SKM-1 treated with dmso at 0.1 percent for 144 hours (cell line): ENCODE measurements at regions not wholly inside any gene's neighbourhood (a gene's known extent, or its start where the extent isn't known, plus 50 kb on each side); places are given as distances from the start of the nearest gene placed in this dataset.

ENCODE experiments used
- DNase-seq: peaks from one replicate; lab custom pipeline; 2025; ENCODE audit not compliant: unreplicated experiment; lab: John Stamatoyannopoulos, UW

GRCh38 chr5:4215143-4215542, 619.5 kb downstream of the IRX1 start:
- DNase-seq, result no peak

- no peak for DNase-seq
These were observed 620.5 kb downstream of the IRX1 start for GRCh38 chr5:4216142-4216541.

DNA sequence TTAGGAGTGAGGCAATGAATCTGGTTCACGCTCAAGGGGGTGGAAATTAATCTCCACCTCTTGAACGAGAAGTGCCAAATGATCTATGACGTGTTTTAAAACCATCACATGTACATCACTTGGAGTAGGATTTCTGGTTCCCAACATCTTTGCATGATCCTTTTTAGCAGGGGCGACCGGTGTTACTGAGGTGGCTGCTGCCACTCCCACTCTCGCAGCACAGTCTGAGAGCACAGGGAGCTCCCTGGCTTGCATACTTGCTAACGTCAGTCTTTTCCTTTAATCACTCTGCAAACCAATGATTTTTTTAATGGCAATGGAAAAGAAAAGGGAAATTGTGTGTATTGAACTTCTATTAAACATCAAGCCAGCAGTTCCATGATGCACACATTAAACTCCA, 624.4 kb downstream of the IRX1 start:
- DNase-seq, result no peak

GRCh38 chr5:4221048-4221447, 625.4 kb downstream of the IRX1 start:
- no peak for DNase-seq

DNA sequence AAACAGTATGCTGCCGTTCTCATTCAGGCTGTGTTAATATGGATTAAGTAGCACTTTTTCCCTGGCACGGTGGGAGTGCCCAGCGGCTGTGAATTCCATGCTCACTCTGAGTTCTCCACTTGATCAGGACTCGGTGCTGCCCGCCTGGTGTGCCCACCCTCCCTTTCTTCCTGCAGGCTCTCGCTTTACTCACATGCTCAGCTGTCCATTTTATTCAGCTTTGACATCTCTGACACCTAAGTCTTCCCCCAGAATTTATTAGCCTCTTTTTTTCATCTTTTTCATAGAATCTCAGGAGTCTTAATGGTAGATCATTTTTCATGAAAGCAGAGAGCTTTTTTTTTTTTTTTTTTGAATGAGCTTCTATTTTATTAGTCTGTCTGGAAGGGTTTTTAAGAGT, 626.5 kb downstream of the IRX1 start:
- no peak for DNase-seq

DNA sequence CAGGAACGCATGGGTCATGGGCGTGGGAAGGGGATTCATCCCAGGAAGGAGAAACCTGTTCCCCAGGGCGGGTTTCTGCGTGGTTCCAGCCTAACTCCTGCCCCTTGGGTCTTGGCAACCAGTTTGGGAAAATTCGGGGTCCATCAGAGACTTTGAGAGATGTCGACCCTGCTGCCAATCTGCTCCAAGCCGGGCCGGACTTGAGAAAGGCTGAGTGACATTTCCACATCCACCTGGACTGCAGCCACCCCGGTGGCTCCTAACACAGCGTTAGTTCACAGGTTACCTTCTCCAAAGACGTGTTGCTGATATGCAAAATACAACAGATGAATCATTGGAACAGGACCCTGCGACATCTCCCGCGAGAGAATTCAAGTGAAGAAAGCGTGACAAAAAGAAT, 627.2 kb downstream of the IRX1 start:
- no peak for DNase-seq

DNA sequence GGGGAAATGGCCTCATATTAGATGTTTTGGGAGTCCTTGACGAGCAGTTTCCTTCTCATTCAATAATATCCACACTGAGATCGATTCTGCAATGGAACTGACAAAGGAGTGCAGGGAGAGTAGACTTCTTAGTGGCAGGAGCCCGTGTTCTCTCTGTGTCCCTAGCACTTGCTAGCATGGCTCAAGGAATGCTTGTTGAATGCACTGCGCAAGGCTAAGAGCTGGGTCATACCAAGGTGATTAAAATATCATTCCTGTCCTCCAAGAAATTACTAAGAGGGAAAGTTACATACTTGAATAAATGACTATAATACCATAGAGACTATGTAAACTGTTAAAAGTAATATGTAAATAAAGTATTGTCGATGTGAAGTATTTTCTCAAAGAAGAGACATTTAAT, 630.1 kb downstream of the IRX1 start:
- no peak for DNase-seq

DNA sequence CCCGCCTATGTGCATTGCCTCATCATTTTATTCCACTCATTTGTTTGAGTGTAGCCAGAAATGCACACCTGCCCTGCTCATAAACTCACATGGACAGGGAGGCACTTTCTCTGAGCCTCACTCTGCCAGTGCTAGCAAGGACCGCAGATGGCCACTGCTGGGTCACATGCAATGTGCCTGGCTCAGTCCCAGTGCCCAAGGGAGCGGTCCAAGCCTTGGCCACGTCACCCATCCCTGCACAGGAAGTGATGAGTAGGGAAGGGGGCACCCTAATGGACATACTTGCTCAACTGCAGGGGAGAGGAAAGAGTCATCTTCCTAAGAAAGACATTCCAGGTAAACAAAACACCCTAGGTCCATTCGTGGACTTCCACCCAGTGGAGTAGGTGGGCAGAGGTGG, 630.9 kb downstream of the IRX1 start:
- no peak for DNase-seq

GRCh38 chr5:4228708-4229107, 633.1 kb downstream of the IRX1 start:
- DNase-seq, result no peak

GRCh38 chr5:4229414-4230292, 634.0 kb downstream of the IRX1 start:
- DNase-seq, result no peak

DNA sequence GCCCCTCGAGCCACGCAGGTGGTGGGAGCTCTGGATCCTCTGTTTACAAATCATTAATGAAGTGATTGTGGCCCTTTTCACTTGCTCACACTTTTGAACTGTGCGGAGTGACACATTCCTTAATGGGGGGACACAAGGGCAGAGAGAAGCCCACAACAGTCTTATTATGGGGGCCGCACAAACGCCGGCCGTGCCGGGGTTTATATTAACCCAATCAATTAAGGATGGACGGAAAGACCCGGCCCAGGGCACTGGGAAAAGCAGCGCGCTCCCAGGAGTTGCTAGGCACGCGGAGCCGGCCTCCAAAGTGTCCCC, 634.8 kb downstream of the IRX1 start:
- DNase-seq, result no peak

- no peak for DNase-seq
These were observed 635.4 kb downstream of the IRX1 start for GRCh38 chr5:4230786-4231641.

- DNase-seq, result no peak
These were observed 636.5 kb downstream of the IRX1 start for GRCh38 chr5:4232084-4232483.

- no peak for DNase-seq
These were observed 638.0 kb downstream of the IRX1 start for GRCh38 chr5:4233671-4234070.

- DNase-seq, result no peak
These were observed 648.0 kb downstream of the IRX1 start for GRCh38 chr5:4243479-4244264.

GRCh38 chr5:4244306-4244705, 648.7 kb downstream of the IRX1 start:
- no peak for DNase-seq

DNA sequence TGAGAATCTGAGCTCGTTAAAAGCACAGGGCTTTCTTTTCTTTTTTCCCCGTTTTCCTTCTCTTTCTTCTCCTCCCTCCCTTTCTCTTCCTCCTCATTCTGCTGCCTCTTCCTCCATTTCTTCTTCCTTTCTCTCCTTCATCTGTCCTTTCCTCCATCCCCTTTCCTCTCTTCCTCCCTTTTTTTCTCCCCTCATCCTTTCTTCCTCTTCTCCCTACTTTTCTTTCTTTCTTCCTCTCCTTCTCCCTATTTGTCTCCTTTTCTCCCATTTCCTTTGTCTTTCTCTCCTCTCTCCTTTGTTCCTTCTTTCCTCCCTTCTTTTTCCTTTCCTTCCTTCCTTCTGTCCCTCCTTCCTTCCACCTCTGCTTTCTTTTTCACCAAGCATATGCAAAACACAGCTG, 649.4 kb downstream of the IRX1 start:
- DNase-seq, result no peak

DNA sequence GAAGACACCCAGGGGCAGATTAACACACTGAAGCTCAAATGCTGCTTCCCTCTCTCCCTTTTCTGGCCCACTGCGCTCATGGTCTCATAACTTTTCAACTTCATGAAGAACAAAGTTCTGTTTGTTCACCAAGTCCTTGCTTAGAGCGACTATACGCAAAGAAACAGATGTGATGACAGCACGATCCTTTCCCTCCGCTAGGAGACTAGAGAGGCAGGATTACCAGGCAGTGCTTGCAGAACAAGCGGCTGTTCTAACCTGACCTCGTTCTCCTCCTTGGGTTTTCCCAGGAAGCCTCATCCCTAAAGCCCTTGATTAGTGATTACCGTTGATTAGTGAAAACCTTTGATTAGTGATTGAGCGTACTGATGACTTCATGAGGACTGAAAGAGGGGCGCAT, 649.9 kb downstream of the IRX1 start:
- no peak for DNase-seq

GRCh38 chr5:4246447-4246846, 650.8 kb downstream of the IRX1 start:
- no peak for DNase-seq

DNA sequence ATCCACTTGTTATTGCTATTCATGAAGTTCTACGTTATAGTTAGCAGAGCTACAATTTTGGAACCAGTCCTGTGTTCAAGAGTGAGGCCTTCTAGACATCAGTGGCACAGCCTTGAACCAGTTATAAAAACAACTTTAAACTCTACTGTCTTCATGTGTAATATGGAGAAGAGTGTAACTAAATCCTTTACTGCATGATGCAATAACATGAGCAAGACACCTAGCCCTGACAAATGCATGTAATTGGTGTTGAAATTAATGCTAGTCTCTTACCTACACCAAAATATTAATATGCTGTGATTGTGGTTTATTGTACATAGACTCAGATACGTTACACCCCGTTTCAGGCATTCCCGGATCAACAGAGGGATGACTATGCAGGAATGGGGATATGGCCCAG, 654.6 kb downstream of the IRX1 start:
- no peak for DNase-seq

- no peak for DNase-seq
These were observed 656.8 kb downstream of the IRX1 start for GRCh38 chr5:4252385-4252784.

DNA sequence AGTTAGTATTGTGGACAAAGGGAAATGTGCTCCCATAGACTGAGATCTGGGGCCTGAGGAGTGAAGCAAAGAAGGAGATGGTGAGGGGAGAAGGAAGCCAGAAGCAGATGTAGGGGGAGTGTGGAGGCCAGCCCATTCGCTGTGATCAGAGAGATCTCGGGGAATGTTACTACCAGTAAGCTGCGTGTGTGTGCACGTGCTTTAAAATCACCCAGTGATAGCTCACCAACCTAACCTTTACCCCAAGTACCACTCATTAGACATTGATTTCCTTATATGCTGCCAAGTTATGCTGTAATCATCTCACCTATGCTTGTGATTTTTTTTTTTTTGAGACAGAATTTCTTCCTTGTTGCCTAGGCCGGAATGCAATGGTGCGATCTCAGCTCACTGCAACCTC, 659.1 kb downstream of the IRX1 start:
- no peak for DNase-seq
